NB4 (cell line): ENCODE measurements at regions not wholly inside any gene's neighbourhood (a gene's known extent, or its start where the extent isn't known, plus 50 kb on each side); places are given as distances from the start of the nearest gene placed in this dataset.

Experiments
- DNase-seq: peaks from one replicate; pipeline ENCODE4 v3.0.0; 2010; ENCODE audit warnings: low read depth
- H3K4me3 ChIP-seq: one replicate; pipeline ENCODE4 v1.5.1; 2011; ENCODE audit warnings: mild to moderate bottlenecking, low read depth, low read length, moderate library complexity
- CTCF ChIP-seq: IDR thresholded peaks from one replicate; pipeline ENCODE4 v1.5.1; 2012; ENCODE audit warnings: low read depth, low read length
- MAX ChIP-seq: IDR thresholded peaks from 2 replicates; pipeline ENCODE4 v1.6.1; 2011; ENCODE audit warnings: low read depth, low read length
- MYC ChIP-seq: IDR thresholded peaks from 2 replicates; pipeline ENCODE4 v1.6.1; 2011; ENCODE audit warnings: low read depth, low read length
- POLR2A ChIP-seq: IDR thresholded peaks from 2 replicates; pipeline ENCODE4 v1.6.1; 2011; ENCODE audit warnings: mild to moderate bottlenecking; ENCODE audit not compliant: insufficient read length; ENCODE audit errors: extremely low read depth

- no peak for DNase-seq
- H3K4me3 ChIP-seq = no peak overlapping the region
- TF ChIP-seq CTCF = no peak
- TF ChIP-seq POLR2A = no peak
- no peak for TF ChIP-seq MAX
- TF ChIP-seq MYC = no peak
Observed at GRCh38 chr11:15707971-15708370, 593.2 kb downstream of the INSC start.

GRCh38 chr11:15710580-15711275 is 596.0 kb downstream of the INSC start:
- no peak overlapping the region for H3K4me3 ChIP-seq
- TF ChIP-seq MAX (no peak), MYC (no peak), CTCF (no peak), POLR2A (no peak)
- DNase-seq = no peak

- TF ChIP-seq POLR2A (no peak), CTCF (no peak), MYC (no peak), MAX (no peak)
- DNase-seq = no peak
Observed at GRCh38 chr11:15711311-15711710, 596.6 kb downstream of the INSC start.

GRCh38 chr11:15714641-15715399 is 600.1 kb downstream of the INSC start:
- DNase-seq = no peak
- TF ChIP-seq MYC = no peak
- no peak for TF ChIP-seq MAX
- TF ChIP-seq CTCF = no peak
- TF ChIP-seq POLR2A = no peak
- H3K4me3 ChIP-seq = no peak overlapping the region

More at GRCh38 chr11:15711311-15711710, 596.6 kb downstream of the INSC start:
- no peak overlapping the region for H3K4me3 ChIP-seq

- no peak overlapping the region for H3K4me3 ChIP-seq
- no peak for DNase-seq
- TF ChIP-seq CTCF = no peak
- no peak for TF ChIP-seq MYC
- TF ChIP-seq POLR2A = no peak
- TF ChIP-seq MAX = no peak
Observed at GRCh38 chr11:15716550-15716949, 601.8 kb downstream of the INSC start.
